ENCODE measurements at regions not wholly inside any gene's neighbourhood (a gene's known extent, or its start where the extent isn't known, plus 50 kb on each side); places are given as distances from the start of the nearest gene placed in this dataset.

GRCh38 chr14:100955201-100955600, 51.7 kb upstream of the RTL1 start:
- no peak for DNase-seq

- DNase-seq = no peak
Observed at GRCh38 chr14:100962494-100962893, 59.0 kb upstream of the RTL1 start.

GRCh38 chr14:100965296-100965695, 61.8 kb upstream of the RTL1 start:
- DNase-seq = no peak

- DNase-seq = no peak
Observed at GRCh38 chr14:100967178-100967577, 63.7 kb upstream of the RTL1 start.

- DNase-seq = no peak
Observed at GRCh38 chr14:100967930-100968329, 64.4 kb upstream of the RTL1 start.

- no peak for DNase-seq
Observed at GRCh38 chr14:100972118-100972897, 68.8 kb upstream of the RTL1 start.

GRCh38 chr14:100975671-100976070, 72.1 kb upstream of the RTL1 start:
- no peak for DNase-seq

GRCh38 chr14:100979079-100979478, 75.6 kb upstream of the RTL1 start:
- no peak for DNase-seq

GRCh38 chr14:100979780-100980179, 76.3 kb upstream of the RTL1 start:
- DNase-seq = no peak

- DNase-seq = no peak
Observed at GRCh38 chr14:100980823-100981222, 77.3 kb upstream of the RTL1 start.

GRCh38 chr14:100981809-100982208, 78.3 kb upstream of the RTL1 start:
- DNase-seq = no peak

GRCh38 chr14:100982353-100982752, 78.8 kb upstream of the RTL1 start:
- no peak for DNase-seq

GRCh38 chr14:100982762-100983161, 79.2 kb upstream of the RTL1 start:
- no peak for DNase-seq

GRCh38 chr14:100983710-100984109, 80.2 kb upstream of the RTL1 start:
- no peak for DNase-seq

- no peak for DNase-seq
Observed at GRCh38 chr14:100988011-100988410, 84.5 kb upstream of the RTL1 start.

GRCh38 chr14:100988411-100988900, 84.9 kb upstream of the RTL1 start:
- DNase-seq = no peak

GRCh38 chr14:100988956-100989355, 85.4 kb upstream of the RTL1 start:
- DNase-seq = no peak

- no peak for DNase-seq
Observed at GRCh38 chr14:100989924-100990323, 86.4 kb upstream of the RTL1 start.

- DNase-seq = no peak
Observed at GRCh38 chr14:100994082-100994481, 90.6 kb upstream of the RTL1 start.

GRCh38 chr14:100994756-100995330, 91.3 kb upstream of the RTL1 start:
- no peak for DNase-seq

GRCh38 chr14:101000711-101001250, 97.3 kb upstream of the RTL1 start:
- no peak for DNase-seq

- DNase-seq = no peak
Observed at GRCh38 chr14:101001311-101002069, 98.0 kb upstream of the RTL1 start.

- no peak for DNase-seq
Observed at GRCh38 chr14:101002738-101003137, 99.2 kb upstream of the RTL1 start.
